Chondrocyte (in vitro differentiated cells): ENCODE measurements at regions not wholly inside any gene's neighbourhood (a gene's known extent, or its start where the extent isn't known, plus 50 kb on each side); places are given as distances from the start of the nearest gene placed in this dataset.

Experiments used
- DNase-seq: peaks from one replicate; pipeline ENCODE4 v3.0.0; 2021; ENCODE audit warnings: mixed read lengths, low spot score
- H3K27ac Mint-ChIP-seq: one replicate; pipeline ENCODE4 v1.8.0; 2021; ENCODE audit warnings: mild to moderate bottlenecking, moderate library complexity, mixed read lengths; ENCODE audit not compliant: unreplicated experiment
- H3K27me3 Mint-ChIP-seq: 2 replicates; pipeline ENCODE4 v1.8.0; 2021; ENCODE audit warnings: low read depth, mixed read lengths
- H3K36me3 Mint-ChIP-seq: 2 replicates; pipeline ENCODE4 v1.8.0; 2021; ENCODE audit warnings: low read depth, mixed read lengths
- H3K4me1 Mint-ChIP-seq: 2 replicates; pipeline ENCODE4 v1.8.0; 2021; ENCODE audit warnings: low read depth, mild to moderate bottlenecking, mixed read lengths
- H3K4me3 Mint-ChIP-seq: one replicate; pipeline ENCODE4 v1.8.0; 2021; ENCODE audit warnings: mild to moderate bottlenecking, moderate library complexity, mixed read lengths; ENCODE audit not compliant: unreplicated experiment
- H3K9me3 Mint-ChIP-seq: 2 replicates; pipeline ENCODE4 v1.8.0; 2021; ENCODE audit warnings: low read depth, mixed read lengths
- TF ChIP-seq, protein P1 (sequence below): fragments of 200-600 bp; sonication (generic); IDR thresholded peaks from 2 replicates; pipeline ENCODE4 v1.5.0; 2021; ENCODE audit warnings: antibody characterized with exemption, mild to moderate bottlenecking, moderate library complexity

DNA sequence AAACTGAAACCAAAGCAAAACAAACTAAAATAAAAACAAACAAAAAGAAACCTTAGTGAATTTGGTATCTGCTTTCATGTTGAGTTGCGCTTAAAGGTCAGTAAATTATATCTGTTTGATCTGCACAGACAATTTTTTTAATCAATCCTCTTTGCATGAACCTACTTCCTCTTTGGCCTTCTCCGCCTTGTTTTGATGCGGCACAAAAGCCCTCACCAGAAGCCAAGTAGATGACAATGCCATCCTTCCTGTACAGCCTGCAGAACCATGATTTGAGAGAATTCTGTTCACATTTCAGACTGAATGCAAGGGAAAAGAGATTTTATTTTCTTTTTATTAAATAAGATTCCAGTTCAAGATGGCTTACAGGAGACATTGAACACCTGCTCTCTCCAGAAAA is 473.6 kb upstream of the FTMT start:
- Mint-ChIP-seq H3K4me1 (no peaks in the 10 kb centered on the region), H3K36me3 (no peaks in the 10 kb centered on the region), H3K27ac (no peak overlapping the region), H3K4me3 (no peak overlapping the region), H3K27me3 (no peaks in the 10 kb centered on the region), H3K9me3 (no peaks in the 10 kb centered on the region)
- no peak for DNase-seq
- TF ChIP-seq, protein P1, sequence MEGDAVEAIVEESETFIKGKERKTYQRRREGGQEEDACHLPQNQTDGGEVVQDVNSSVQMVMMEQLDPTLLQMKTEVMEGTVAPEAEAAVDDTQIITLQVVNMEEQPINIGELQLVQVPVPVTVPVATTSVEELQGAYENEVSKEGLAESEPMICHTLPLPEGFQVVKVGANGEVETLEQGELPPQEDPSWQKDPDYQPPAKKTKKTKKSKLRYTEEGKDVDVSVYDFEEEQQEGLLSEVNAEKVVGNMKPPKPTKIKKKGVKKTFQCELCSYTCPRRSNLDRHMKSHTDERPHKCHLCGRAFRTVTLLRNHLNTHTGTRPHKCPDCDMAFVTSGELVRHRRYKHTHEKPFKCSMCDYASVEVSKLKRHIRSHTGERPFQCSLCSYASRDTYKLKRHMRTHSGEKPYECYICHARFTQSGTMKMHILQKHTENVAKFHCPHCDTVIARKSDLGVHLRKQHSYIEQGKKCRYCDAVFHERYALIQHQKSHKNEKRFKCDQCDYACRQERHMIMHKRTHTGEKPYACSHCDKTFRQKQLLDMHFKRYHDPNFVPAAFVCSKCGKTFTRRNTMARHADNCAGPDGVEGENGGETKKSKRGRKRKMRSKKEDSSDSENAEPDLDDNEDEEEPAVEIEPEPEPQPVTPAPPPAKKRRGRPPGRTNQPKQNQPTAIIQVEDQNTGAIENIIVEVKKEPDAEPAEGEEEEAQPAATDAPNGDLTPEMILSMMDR = no peak

DNA sequence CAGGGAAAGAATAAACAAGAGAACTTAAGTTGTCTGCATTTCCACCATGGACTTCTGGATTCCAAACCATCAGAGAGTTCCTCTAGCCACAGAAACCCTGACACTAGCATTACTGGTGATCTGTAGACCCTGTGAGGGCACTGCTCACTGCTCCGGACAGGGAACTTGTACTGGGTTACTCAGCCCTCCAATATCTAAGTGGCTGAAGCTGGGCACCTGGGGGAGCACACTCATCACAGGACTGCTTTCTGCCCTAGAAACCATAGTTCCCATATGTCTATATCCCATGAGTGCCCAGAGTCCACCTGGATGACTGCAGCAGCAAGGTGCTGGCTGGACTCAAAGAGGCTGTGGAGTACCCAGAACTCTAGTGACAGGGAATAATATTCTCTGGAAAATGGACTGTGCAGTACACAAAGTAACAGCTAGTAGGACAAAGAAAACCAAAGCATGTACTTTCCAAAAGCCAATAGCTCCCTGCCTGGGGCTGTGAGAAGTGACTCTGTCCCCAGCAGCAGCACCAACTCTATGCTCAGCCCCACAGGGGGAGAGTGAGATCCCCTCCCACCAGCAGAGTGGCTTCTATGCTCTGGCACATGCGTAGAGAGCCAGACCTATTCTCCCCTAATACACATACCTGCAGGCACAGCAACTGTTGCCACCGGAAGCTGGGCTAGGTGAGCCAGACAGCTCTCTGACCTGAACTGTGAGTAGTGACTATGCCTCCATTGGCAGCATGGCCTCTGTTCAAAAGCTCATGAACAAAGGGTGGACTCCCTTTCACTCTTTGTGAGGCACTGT is 472.9 kb upstream of the FTMT start:
- Mint-ChIP-seq H3K4me1 (no peaks in the 10 kb centered on the region), H3K4me3 (no peak overlapping the region), H3K9me3 (no peaks in the 10 kb centered on the region), H3K27ac (no peak overlapping the region), H3K27me3 (no peaks in the 10 kb centered on the region), H3K36me3 (no peaks in the 10 kb centered on the region)
- DNase-seq = peak; percentile 39
- TF ChIP-seq, protein P1 = no peak

DNA sequence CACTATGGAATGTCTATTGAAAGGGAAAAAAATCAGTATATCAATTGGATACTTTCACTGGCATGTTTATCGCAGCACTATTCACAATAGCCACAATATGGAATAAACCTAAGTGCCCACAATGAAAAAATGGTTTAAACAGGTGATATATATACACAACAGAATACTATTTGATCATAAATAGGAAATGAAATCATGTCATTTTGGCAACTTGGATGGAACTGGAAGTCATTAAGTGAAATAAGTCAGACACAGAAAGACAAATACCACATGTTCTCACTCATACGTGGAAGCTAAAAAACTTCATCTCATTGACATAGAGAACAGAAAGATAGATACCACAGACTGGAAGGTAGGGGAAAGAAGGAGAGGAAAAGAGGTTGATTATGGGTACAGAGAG is 471.6 kb upstream of the FTMT start:
- no peak overlapping the region for H3K4me3 Mint-ChIP-seq
- H3K27me3 Mint-ChIP-seq = no peaks in the 10 kb centered on the region
- H3K9me3 Mint-ChIP-seq = no peaks in the 10 kb centered on the region
- no peak overlapping the region for H3K27ac Mint-ChIP-seq
- H3K36me3 Mint-ChIP-seq = no peaks in the 10 kb centered on the region
- DNase-seq = no peak
- no peaks in the 10 kb centered on the region for H3K4me1 Mint-ChIP-seq
- TF ChIP-seq, protein P1 = no peak

DNA sequence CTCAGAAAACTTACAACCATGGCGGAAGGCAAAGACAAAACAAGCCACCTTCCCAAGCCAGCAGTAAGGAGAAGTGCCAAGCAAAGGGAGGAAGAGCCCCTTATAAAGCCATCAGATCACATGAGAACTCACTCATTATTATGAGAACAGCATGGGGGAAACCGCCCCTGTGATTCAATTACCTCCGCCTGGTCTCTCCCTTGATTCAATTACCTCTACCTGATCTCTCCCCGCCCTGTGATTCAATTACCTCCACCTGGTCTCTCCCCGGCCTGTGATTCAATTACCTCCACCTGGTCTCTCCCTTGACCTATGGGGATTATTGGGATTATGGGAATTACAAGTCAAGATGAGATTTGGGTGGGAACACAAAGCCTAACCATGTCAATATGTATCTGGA is 467.3 kb upstream of the FTMT start:
- Mint-ChIP-seq H3K4me3 (no peak overlapping the region), H3K27ac (no peak overlapping the region)

DNA sequence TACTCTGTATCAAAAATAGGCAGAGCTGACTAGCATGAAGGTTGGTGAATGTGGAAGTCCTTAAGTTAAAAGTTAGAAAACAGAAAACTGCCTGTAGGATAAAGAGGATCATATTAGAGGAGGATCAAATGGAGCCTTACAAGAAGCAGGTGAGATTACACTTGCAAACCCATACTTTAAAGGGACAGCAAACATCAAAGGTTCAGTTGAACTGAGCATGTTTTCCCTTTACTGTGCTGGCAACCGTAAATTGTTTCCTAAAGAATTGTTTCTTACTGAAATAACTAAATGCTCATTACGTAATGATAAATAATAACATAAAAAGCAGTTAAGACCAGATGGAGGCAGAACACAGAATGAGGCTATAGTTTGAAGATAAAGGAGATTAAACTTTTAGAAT is 465.3 kb upstream of the FTMT start:
- peaks cover 12% of the 10 kb centered on the region for H3K27me3 Mint-ChIP-seq
- H3K9me3 Mint-ChIP-seq = no peaks in the 10 kb centered on the region
- H3K4me1 Mint-ChIP-seq = no peaks in the 10 kb centered on the region
- no peaks in the 10 kb centered on the region for H3K36me3 Mint-ChIP-seq
- H3K4me3 Mint-ChIP-seq = no peak overlapping the region
- no peak for DNase-seq
- no peak overlapping the region for H3K27ac Mint-ChIP-seq
- TF ChIP-seq, protein P1 = no peak

More for the DNA sequence above, 467.3 kb upstream of the FTMT start:
- TF ChIP-seq, protein P1 = no peak
- Mint-ChIP-seq H3K27me3 (peaks cover 5% of the 10 kb centered on the region), H3K4me1 (no peaks in the 10 kb centered on the region), H3K9me3 (no peaks in the 10 kb centered on the region), H3K36me3 (no peaks in the 10 kb centered on the region)
- no peak for DNase-seq
